T-helper 2 cell (primary cell): ENCODE measurements at regions not wholly inside any gene's neighbourhood (a gene's known extent, or its start where the extent isn't known, plus 50 kb on each side); places are given as distances from the start of the nearest gene placed in this dataset.

ENCODE experiments used
- DNase-seq, 5 experiments: peaks; one replicate each; pipeline versions ENCODE4 v3.0.0 to v3.0.0-alpha.2; 2012 to 2022

GRCh38 chr4:178448372-178449035, 1006.3 kb upstream of the AGA start:
- DNase-seq, result no peak

GRCh38 chr4:178450614-178451013, 1008.4 kb upstream of the AGA start:
- no peak for DNase-seq

GRCh38 chr4:178453057-178453456, 1010.8 kb upstream of the AGA start:
- DNase-seq, result no peak

- DNase-seq, result no peak
These were observed 1015.0 kb upstream of the AGA start for GRCh38 chr4:178457286-178457685.

GRCh38 chr4:178462710-178463109, 1020.5 kb upstream of the AGA start:
- DNase-seq, result no peak

GRCh38 chr4:178463747-178464146, 1021.5 kb upstream of the AGA start:
- no peak for DNase-seq

GRCh38 chr4:178470996-178471784, 1029.0 kb upstream of the AGA start:
- DNase-seq, result no peak

- no peak for DNase-seq
These were observed 1029.8 kb upstream of the AGA start for GRCh38 chr4:178471994-178472393.

GRCh38 chr4:178480105-178480504, 1037.9 kb upstream of the AGA start:
- no peak for DNase-seq

- DNase-seq, result no peak
These were observed 1038.6 kb upstream of the AGA start for GRCh38 chr4:178480881-178481280.

- no peak for DNase-seq
These were observed 1039.3 kb upstream of the AGA start for GRCh38 chr4:178481564-178481963.

GRCh38 chr4:178523038-178523437, 1080.8 kb upstream of the AGA start:
- no peak for DNase-seq

- no peak for DNase-seq
These were observed 1093.8 kb upstream of the AGA start for GRCh38 chr4:178535939-178536579.

- DNase-seq, result no peak
These were observed 1111.0 kb upstream of the AGA start for GRCh38 chr4:178553201-178553600.

GRCh38 chr4:178554352-178554751, 1112.1 kb upstream of the AGA start:
- DNase-seq, result no peak

GRCh38 chr4:178556796-178557195, 1114.6 kb upstream of the AGA start:
- no peak for DNase-seq

- DNase-seq, result no peak
These were observed 1135.7 kb upstream of the AGA start for GRCh38 chr4:178577933-178578332.

GRCh38 chr4:178595500-178596138, 1153.4 kb upstream of the AGA start:
- DNase-seq, result no peak

- no peak for DNase-seq
These were observed 1156.4 kb upstream of the AGA start for GRCh38 chr4:178598672-178599071.

GRCh38 chr4:178599521-178599920, 1157.3 kb upstream of the AGA start:
- DNase-seq, result no peak

GRCh38 chr4:178602833-178603232, 1160.6 kb upstream of the AGA start:
- no peak for DNase-seq

- no peak for DNase-seq
These were observed 1168.8 kb upstream of the AGA start for GRCh38 chr4:178611062-178611461.

GRCh38 chr4:178612733-178613132, 1170.5 kb upstream of the AGA start:
- no peak for DNase-seq
